HL-60 (cell line): ENCODE measurements at regions not wholly inside any gene's neighbourhood (a gene's known extent, or its start where the extent isn't known, plus 50 kb on each side); places are given as distances from the start of the nearest gene placed in this dataset.

ENCODE experiments used
- DNase-seq, 2 experiments: peaks; one replicate each; pipeline ENCODE4 v3.0.0-alpha.2; 2010 to 2020; ENCODE audit warnings: low read depth in 1 of 2, low spot score in 1 of 2
- H3K27ac ChIP-seq: fragments of 250-450 bp; sonication (Bioruptor Pico); replicated peaks from 2 replicates; pipeline ENCODE4 v1.5.1; 2020; ENCODE audit warnings: mild to moderate bottlenecking, moderate library complexity
- H3K27me3 ChIP-seq: fragments of 250-450 bp; sonication (Bioruptor Pico); 2 replicates; pipeline ENCODE4 v1.5.1; 2021; ENCODE audit warnings: mild to moderate bottlenecking, moderate library complexity; ENCODE audit not compliant: insufficient read depth, poor library complexity, severe bottlenecking
- H3K4me3 ChIP-seq: replicated peaks from 2 replicates; pipeline ENCODE4 v1.5.1; 2011; ENCODE audit warnings: mild to moderate bottlenecking, control low read depth, low read length; ENCODE audit not compliant: insufficient read depth
- GABPA ChIP-seq: IDR thresholded peaks from 2 replicates; pipeline ENCODE4 v1.6.1; 2012; ENCODE audit warnings: low read depth
- POLR2AphosphoS5 ChIP-seq: IDR thresholded peaks from 2 replicates; pipeline ENCODE4 v1.6.1; 2012; ENCODE audit warnings: low read depth
- SPI1 ChIP-seq: IDR thresholded peaks from 2 replicates; pipeline ENCODE4 v1.6.1; 2012; ENCODE audit warnings: low read depth, mild to moderate bottlenecking, borderline replicate concordance
- TF ChIP-seq, protein P1 (sequence below): IDR thresholded peaks from 2 replicates; pipeline ENCODE4 v1.6.1; 2012; ENCODE audit warnings: low read depth; ENCODE audit not compliant: insufficient replicate concordance
- TF ChIP-seq, protein P2 (sequence below): IDR thresholded peaks from one replicate; pipeline ENCODE4 v1.5.1; 2011; ENCODE audit warnings: low read length, control low read depth, inconsistent platforms; ENCODE audit not compliant: insufficient read depth

DNA sequence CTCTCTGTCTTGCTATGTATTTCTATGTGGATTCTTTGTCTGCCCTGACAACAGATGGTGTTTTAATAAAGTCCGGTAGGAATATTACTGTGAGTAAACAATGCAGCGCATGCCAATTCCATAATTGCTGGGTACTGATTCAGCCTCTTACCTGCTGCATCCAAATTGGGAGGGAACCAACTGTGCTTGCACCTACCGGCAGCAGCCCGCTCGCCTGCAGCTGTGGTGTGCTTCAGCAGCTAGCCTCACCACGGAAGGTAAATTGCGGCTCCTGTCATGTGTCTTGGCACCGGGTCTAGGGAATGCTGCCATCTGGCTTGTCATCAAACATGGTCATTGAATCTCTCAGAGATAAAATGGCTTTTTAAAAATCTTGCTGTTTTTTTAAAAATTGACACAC is 704.8 kb upstream of the SLC35B3 start:
- TF ChIP-seq, protein P1, sequence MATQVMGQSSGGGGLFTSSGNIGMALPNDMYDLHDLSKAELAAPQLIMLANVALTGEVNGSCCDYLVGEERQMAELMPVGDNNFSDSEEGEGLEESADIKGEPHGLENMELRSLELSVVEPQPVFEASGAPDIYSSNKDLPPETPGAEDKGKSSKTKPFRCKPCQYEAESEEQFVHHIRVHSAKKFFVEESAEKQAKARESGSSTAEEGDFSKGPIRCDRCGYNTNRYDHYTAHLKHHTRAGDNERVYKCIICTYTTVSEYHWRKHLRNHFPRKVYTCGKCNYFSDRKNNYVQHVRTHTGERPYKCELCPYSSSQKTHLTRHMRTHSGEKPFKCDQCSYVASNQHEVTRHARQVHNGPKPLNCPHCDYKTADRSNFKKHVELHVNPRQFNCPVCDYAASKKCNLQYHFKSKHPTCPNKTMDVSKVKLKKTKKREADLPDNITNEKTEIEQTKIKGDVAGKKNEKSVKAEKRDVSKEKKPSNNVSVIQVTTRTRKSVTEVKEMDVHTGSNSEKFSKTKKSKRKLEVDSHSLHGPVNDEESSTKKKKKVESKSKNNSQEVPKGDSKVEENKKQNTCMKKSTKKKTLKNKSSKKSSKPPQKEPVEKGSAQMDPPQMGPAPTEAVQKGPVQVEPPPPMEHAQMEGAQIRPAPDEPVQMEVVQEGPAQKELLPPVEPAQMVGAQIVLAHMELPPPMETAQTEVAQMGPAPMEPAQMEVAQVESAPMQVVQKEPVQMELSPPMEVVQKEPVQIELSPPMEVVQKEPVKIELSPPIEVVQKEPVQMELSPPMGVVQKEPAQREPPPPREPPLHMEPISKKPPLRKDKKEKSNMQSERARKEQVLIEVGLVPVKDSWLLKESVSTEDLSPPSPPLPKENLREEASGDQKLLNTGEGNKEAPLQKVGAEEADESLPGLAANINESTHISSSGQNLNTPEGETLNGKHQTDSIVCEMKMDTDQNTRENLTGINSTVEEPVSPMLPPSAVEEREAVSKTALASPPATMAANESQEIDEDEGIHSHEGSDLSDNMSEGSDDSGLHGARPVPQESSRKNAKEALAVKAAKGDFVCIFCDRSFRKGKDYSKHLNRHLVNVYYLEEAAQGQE = no peak
- TF ChIP-seq SPI1 (no peak), GABPA (no peak), POLR2AphosphoS5 (no peak)
- TF ChIP-seq, protein P2, sequence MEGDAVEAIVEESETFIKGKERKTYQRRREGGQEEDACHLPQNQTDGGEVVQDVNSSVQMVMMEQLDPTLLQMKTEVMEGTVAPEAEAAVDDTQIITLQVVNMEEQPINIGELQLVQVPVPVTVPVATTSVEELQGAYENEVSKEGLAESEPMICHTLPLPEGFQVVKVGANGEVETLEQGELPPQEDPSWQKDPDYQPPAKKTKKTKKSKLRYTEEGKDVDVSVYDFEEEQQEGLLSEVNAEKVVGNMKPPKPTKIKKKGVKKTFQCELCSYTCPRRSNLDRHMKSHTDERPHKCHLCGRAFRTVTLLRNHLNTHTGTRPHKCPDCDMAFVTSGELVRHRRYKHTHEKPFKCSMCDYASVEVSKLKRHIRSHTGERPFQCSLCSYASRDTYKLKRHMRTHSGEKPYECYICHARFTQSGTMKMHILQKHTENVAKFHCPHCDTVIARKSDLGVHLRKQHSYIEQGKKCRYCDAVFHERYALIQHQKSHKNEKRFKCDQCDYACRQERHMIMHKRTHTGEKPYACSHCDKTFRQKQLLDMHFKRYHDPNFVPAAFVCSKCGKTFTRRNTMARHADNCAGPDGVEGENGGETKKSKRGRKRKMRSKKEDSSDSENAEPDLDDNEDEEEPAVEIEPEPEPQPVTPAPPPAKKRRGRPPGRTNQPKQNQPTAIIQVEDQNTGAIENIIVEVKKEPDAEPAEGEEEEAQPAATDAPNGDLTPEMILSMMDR = no peak
- no peak overlapping the region for H3K4me3 ChIP-seq
- DNase-seq = no peak
- peaks cover 2% of the 10 kb centered on the region for H3K27me3 ChIP-seq
- H3K27ac ChIP-seq = no peak overlapping the region

DNA sequence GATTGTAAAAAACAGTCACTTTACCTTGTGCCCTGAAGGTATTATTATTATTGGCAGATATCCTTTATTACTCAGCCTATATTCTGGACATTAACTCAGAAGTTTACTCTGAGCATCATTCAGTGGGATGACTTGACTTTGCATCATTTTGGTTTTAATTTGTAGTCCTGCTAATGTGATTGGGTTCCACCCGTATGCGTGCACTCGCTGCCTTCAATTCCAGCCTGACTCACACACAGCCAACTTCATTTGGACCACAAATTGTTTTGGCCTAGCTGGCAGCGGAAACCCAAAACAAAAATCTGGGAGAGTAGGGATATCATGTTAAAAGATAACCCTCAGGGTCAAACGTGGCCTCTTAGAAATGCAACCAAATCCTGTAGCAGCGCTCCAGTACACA is 704.4 kb upstream of the SLC35B3 start:
- TF ChIP-seq, protein P1 = no peak
- TF ChIP-seq POLR2AphosphoS5 = no peak
- no peak for TF ChIP-seq SPI1
- TF ChIP-seq GABPA = no peak
- TF ChIP-seq, protein P2 = no peak
- no peak overlapping the region for H3K4me3 ChIP-seq
- DNase-seq = no peak
- peaks cover 2% of the 10 kb centered on the region for H3K27me3 ChIP-seq
- H3K27ac ChIP-seq = no peak overlapping the region

DNA sequence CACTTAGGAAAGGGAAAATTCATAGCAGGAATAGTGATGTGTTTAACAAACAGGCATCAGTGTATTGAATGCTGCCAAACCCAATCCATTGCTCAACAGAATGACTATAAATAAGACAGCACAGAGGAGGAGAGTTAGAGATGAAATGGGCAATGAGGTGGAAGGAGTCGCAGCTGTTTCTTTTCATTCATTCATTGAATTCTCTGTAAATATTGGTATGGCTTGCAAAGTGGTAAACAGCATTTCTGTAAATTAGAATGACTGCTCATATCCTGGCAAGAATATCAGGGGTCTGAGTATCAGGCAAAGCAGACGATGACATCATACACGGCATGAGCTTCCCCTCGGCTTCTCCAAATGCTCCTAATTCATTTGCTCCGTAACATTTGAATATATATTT is 703.6 kb upstream of the SLC35B3 start:
- no peak overlapping the region for H3K27ac ChIP-seq
- no peak overlapping the region for H3K4me3 ChIP-seq
- peaks cover 2% of the 10 kb centered on the region for H3K27me3 ChIP-seq
- no peak for TF ChIP-seq GABPA
- no peak for DNase-seq

DNA sequence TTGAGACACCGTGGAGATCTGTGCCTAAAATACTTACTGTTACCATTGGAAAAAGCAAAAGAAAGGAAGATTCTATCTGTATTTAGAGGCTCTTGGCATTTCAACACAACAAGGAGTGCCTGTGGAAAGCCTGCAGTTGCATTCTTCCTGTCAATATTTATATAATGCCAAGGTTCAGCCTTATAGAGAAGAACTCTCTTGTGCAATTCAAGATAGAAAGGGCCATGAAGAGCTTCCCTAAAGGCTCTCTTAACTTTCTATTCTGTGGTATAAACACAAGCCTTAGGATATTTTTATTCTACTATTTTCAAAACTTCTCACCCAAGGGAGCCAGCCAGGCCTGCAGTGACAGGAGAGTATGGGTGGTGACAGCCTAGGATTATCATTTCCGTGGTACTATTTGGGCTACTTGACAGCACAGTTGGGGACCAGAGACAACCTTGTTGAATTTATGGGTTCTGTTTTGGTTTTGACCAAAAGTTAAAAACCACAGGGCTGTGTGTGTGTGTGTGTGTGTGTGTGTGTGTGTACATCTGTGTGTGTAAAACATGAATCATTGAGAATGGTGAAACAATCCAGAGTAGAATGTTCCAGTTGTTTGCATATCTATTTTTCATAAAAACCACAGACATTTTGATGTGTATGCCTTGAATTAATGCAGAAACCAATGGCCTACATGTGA is 700.9 kb upstream of the SLC35B3 start:
- H3K4me3 ChIP-seq = no peak overlapping the region
- H3K27ac ChIP-seq = no peak overlapping the region
- peaks cover 2% of the 10 kb centered on the region for H3K27me3 ChIP-seq
- TF ChIP-seq GABPA = no peak
- TF ChIP-seq, protein P2 = no peak
- TF ChIP-seq SPI1 = no peak
- TF ChIP-seq POLR2AphosphoS5 = no peak
- TF ChIP-seq, protein P1 = no peak
- no peak for DNase-seq
